ENCODE measurements at regions not wholly inside any gene's neighbourhood (a gene's known extent, or its start where the extent isn't known, plus 50 kb on each side); places are given as distances from the start of the nearest gene placed in this dataset.

GRCh38 chr1:209341673-209342420 is 241.7 kb upstream of the CAMK1G start:
- H3K9me3 Mint-ChIP-seq, result no peaks in the 10 kb centered on the region
- Histone ChIP-seq H3K4me1 (ENCODE audit: insufficient read depth, low read length) (no peaks in the 10 kb centered on the region), H3K27ac (ENCODE audit: low read depth in 1 of 2, low read length in 2 of 2) (no peak overlapping the region), H3K27me3 (ENCODE audit: control insufficient read depth in 1 of 2, insufficient read depth in 2 of 2, low read length in 2 of 2) (no peaks in the 10 kb centered on the region), H3K4me3 (ENCODE audit: low read length) (no peak overlapping the region), H3K9me3 (ENCODE audit: control insufficient read depth in 1 of 2, insufficient read depth in 1 of 2, low read length in 2 of 2) (no peaks in the 10 kb centered on the region), H3K36me3 (ENCODE audit: insufficient read depth, low read length) (no peaks in the 10 kb centered on the region)
- H3K4me3 Mint-ChIP-seq, result no peak overlapping the region
- intact Hi-C loops (cut with DNase I, micrococcal nuclease), result no loop called here
- no peaks in the 10 kb centered on the region for H3K4me1 Mint-ChIP-seq (ENCODE audit: low read depth)
- no peak overlapping the region for H3K27ac Mint-ChIP-seq
- ATAC-seq (ENCODE audit: poor library complexity), result no peak
- CTCF ChIA-PET, result no interaction called here
- no peak for TF ChIP-seq CTCF (IDR thresholded peaks at IDR 0.05)
- no peaks in the 10 kb centered on the region for H3K36me3 Mint-ChIP-seq (ENCODE audit: low read depth)
- DNase-seq, result no peak
- POLR2A ChIA-PET, result no interaction called here
- H3K27me3 Mint-ChIP-seq, result peaks cover 7% of the 10 kb centered on the region

GRCh38 chr1:209342441-209343175 is 240.9 kb upstream of the CAMK1G start:
- peaks cover 7% of the 10 kb centered on the region for H3K27me3 Mint-ChIP-seq
- no peak for ATAC-seq (ENCODE audit: poor library complexity)
- H3K27me3 ChIP-seq (ENCODE audit: control insufficient read depth in 1 of 2, insufficient read depth in 2 of 2, low read length in 2 of 2), result no peaks in the 10 kb centered on the region
- H3K36me3 Mint-ChIP-seq (ENCODE audit: low read depth), result no peaks in the 10 kb centered on the region
- no peaks in the 10 kb centered on the region for H3K36me3 ChIP-seq (ENCODE audit: insufficient read depth, low read length)
- intact Hi-C loops (cut with DNase I, micrococcal nuclease), result no loop called here
- ChIA-PET CTCF (no interaction called here), POLR2A (no interaction called here)
- H3K4me3 ChIP-seq (ENCODE audit: low read length), result no peak overlapping the region
- DNase-seq, result no peak
- no peaks in the 10 kb centered on the region for H3K9me3 ChIP-seq (ENCODE audit: control insufficient read depth in 1 of 2, insufficient read depth in 1 of 2, low read length in 2 of 2)
- no peak overlapping the region for H3K27ac ChIP-seq (ENCODE audit: low read depth in 1 of 2, low read length in 2 of 2)
- no peak for TF ChIP-seq CTCF (IDR thresholded peaks at IDR 0.05)
- no peaks in the 10 kb centered on the region for H3K4me1 ChIP-seq (ENCODE audit: insufficient read depth, low read length)
- no peak overlapping the region for H3K4me3 Mint-ChIP-seq
- H3K4me1 Mint-ChIP-seq (ENCODE audit: low read depth), result no peaks in the 10 kb centered on the region
- no peak overlapping the region for H3K27ac Mint-ChIP-seq
- no peaks in the 10 kb centered on the region for H3K9me3 Mint-ChIP-seq

GRCh38 chr1:209343511-209343910 is 240.0 kb upstream of the CAMK1G start:
- ATAC-seq (ENCODE audit: poor library complexity) (no peak), DNase-seq (no peak)
- intact Hi-C loops (cut with DNase I, micrococcal nuclease), result no loop called here
- Histone ChIP-seq H3K4me1 (ENCODE audit: insufficient read depth, low read length) (no peaks in the 10 kb centered on the region), H3K4me3 (ENCODE audit: low read length) (no peak overlapping the region), H3K27me3 (ENCODE audit: control insufficient read depth in 1 of 2, insufficient read depth in 2 of 2, low read length in 2 of 2) (no peaks in the 10 kb centered on the region), H3K27ac (ENCODE audit: low read depth in 1 of 2, low read length in 2 of 2) (no peak overlapping the region), H3K36me3 (ENCODE audit: insufficient read depth, low read length) (no peaks in the 10 kb centered on the region), H3K9me3 (ENCODE audit: control insufficient read depth in 1 of 2, insufficient read depth in 1 of 2, low read length in 2 of 2) (no peaks in the 10 kb centered on the region)
- ChIA-PET POLR2A (no interaction called here), CTCF (no interaction called here)
- no peak for TF ChIP-seq CTCF (IDR thresholded peaks at IDR 0.05)
- Mint-ChIP-seq H3K27me3 (peaks cover 8% of the 10 kb centered on the region), H3K36me3 (ENCODE audit: low read depth) (no peaks in the 10 kb centered on the region), H3K9me3 (no peaks in the 10 kb centered on the region), H3K27ac (no peak overlapping the region), H3K4me3 (no peak overlapping the region), H3K4me1 (ENCODE audit: low read depth) (no peaks in the 10 kb centered on the region)
